Posterior vena cava (tissue), 2 donors: ENCODE measurements at regions not wholly inside any gene's neighbourhood (a gene's known extent, or its start where the extent isn't known, plus 50 kb on each side); places are given as distances from the start of the nearest gene placed in this dataset.
"Not testable (repeated sequence)": the region's sequence is repeated elsewhere in the genome, so short reads cannot be mapped to it uniquely, and the experiment has no call there.

Source experiments
- DNase-seq: peaks from one replicate; pipeline ENCODE4 v3.0.0-alpha.2; 2020; ENCODE audit warnings: low spot score
- intact Hi-C, 2 donors: fragments of 100-400 bp; cut with DNase I; formaldehyde crosslinking; loops; one replicate each; pipeline versions ENCODE4 v1.14.1 to v1.14.2; 2022 to 2023
- donor health status: DM: yes; HTN: yes; CAD: no.
- donor health status: DM: yes; HTN: yes; CAD: no.

DNA sequence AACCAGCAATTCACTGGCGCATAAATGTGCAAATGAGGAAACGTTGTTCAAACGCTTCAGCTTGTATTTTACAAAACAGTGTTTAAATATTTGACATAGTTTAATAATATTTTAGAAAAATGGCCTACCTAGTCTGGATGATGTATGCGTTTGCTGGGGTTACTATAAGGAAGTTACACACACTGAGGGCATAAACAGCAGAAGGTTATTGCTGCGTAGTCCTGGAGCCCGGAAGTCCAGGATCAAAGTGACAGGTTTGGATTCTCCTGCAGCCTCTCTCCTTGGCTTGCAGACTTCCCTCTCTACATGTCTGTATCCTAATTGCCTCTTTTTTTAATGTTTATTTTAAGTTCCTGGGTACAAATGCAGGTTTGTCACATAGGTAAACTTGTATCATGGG is 106.0 kb upstream of the PABPC3 start:
- DNase-seq, intact Hi-C loops: not testable (repeated sequence)

DNA sequence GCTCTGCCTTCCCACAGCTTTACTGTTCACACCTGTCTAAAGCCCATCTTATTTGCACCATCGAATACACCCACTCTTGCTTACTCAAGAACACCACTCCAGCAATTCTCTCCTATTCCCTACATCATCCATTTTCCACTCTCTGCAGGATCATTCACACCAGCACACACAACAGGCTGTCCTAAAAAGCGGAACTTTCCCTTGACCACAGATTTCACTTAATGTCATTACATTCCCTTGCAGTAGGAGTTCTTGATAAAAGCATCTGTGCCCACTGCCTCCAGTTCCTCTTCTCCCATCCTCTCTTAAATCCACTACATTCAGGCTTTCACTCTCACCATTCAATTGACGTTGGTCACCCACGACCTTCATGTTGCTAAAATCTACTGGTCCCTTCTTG is 103.0 kb upstream of the PABPC3 start:
- DNase-seq, intact Hi-C loops: not testable (repeated sequence)

DNA sequence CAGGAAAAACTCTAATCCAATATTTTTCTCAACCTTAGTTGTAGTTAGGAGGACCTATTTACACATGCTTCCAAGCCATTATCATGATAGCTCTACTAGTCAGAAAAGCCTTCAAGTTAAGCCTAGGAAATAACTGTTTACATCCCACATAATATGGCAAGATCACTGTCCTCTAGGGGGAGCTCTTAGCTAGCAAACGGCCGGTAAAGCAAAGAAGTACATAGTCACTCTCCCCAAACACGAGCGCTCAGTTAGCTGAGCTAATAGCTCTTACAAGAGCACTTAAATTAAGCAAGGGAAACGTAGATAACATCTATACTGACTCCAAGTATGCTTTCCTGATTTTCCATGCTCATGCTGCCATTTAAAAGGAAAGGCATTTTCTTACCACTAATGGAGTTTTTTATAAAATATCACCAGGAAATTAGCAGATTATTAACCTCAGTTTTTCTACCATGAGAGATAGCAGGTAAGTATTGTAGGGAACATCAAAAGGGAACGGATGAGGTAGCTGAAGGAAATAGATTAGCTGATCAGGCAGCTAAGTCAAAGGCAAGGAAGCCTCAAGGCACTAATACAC is 100.6 kb upstream of the PABPC3 start:
- DNase-seq = no peak
- intact Hi-C loops = no loop called here

DNA sequence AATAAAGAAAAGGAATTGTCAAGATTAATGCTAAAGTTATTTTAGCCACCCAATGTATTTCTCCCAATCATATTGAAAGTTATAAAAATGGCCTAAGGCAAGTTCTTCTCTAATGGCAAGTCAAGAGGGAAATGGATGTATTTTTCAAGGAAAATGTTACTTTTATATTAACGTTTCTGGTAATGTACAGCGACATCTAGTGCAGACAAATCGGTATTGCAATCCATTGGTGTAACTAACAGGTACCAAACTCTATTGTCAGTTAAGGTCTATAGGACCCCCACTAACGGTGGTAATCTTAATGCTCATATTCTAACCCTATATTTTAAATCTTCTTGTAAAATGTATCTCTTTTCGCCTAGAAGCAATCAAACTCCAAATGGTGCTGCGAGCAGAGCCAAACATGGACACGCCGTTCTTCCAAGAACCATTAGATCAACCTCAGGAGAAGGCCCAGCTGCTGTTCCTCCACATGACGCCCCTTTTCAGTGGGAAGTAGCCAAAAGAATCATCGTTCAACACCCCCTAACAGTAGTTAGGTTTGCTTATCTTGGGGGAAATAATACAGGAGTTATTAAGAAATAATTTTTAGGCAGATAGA is 98.5 kb upstream of the PABPC3 start:
- intact Hi-C loops = no loop called here

DNA sequence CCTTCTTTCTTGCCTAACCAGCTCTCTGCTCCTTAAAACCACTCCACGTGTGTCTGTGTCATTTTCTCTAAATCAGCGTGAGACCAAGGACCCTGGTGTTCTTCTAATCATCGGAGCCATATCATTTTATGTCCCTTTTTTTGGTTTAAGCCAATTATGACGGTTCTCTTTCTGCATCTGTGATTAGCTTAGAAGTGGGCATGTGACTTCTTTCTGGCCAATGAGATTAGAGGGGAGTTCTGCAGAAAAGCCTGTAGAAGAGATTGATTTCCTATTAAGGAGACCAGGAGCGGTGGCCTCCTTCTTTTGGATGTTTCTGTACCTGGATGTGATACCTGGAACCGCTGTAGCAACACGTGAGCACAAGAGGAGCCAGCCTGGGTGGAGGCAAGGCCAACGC is 97.5 kb upstream of the PABPC3 start:
- DNase-seq = no peak
- intact Hi-C loops = no loop called here

More for the DNA sequence above, 98.5 kb upstream of the PABPC3 start:
- no peak for DNase-seq

DNA sequence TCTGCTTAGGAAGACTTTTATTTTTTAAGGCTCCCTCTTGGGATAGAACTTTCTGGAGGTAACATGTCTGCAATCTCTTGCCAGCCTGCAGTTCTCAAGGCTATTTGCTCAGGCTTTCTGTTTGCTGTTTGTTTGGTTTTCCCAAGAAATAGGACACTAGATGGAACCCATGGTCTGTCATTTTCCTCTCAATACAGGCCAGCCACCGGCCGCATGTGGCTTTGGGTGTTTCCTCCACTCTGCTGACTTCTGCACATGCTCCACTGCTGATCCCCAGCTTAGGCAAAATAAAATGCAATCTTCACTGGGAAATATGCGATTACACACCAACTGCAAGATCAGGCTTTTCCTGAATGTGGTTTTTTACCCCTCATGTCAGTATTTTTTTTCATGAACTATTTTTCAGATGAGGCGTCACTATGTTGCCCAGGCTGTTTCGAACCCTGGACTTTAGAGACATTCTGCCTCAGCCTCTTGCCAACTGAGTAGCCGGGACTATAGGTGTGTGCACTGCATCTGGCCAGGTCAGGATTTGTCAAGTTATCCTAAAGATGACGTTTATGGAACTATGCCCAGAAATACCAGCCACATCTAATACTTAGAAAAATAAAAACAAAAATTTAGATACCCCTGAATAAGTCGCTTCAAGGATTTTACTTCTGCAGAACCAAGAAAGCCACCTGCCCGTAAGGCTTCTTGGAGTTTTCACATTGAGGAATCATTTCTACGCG is 94.3 kb upstream of the PABPC3 start:
- DNase-seq = no peak
- intact Hi-C loops = no loop called here

DNA sequence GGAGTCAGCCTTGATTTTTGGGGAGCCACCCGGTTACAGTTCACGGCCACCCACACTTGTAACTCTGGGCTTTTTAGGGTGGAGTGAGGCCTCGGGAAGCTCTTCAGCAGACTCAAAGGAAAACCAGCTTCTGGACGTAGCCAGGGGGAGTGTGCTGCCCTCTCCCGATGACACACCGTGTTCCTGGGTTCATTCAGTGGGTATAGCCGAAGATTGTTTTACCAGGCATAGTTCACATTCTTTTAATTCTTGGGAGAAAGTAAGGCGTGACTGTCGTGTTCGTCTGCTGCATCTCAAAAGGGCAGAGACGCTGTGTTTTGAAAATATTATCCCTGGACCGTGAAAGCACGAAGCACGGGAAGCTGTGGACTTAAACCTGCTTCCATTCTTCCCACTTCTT is 93.6 kb upstream of the PABPC3 start:
- intact Hi-C loops, DNase-seq: not testable (repeated sequence)

DNA sequence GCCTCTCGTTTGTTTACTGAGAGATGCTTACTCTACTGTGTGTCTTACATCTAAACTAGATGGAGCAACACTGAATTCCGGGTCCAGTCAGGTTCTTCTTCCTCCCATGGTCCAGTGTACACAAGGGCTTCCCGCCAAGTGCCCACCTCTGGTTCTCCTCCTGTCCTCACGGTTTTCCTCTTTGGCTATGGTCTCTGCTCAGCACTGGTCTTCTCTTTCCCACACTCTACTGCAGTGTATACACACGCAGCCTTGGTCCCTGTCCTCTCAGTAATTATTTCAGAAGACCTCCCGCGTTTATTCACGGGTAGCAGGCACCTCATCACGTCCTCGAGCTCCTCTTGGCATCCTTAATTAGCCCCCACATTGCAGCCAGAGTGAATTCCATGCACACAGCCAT is 91.4 kb upstream of the PABPC3 start:
- intact Hi-C loops, DNase-seq: not testable (repeated sequence)

DNA sequence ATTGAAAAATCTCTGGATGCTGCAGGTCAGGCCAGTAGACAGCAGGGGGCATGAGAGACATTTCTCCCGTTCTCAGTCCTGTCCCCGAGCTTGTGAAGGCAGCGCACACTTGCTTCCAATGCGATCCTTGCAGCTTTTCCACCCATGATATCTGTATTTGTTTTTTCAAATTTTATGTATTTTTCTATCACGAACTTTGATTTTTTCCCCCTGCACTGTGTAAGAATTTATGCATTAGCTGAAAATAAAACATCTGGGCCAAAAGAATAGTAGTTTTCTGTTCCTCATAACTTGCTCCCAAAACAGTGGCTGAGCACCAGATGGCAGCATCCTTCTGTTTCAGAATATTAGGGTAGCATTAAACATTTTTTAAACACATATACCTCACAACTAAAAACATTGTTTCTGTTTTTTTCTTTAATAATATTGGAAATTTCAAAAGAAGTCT is 90.9 kb upstream of the PABPC3 start:
- intact Hi-C loops, DNase-seq: not testable (repeated sequence)

DNA sequence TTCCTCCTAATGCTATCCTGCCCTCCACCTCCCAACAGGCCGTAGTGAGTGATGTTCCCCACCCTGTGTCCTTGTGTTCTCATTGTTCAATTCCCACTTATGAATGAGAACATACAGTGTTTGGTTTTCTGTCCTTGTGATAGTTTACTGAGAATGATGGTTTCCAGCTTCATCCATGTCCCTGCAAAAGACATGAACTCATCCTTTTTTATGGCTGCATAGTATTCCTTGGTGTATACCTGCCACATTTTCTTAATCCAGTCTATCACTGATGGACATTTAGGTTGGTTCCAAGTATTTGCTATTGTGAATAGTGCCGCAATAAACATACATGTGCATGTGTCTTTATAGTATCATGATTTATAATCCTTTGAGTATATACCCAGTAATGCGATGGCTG is 88.5 kb upstream of the PABPC3 start:
- intact Hi-C loops = not testable (repeated sequence)

DNA sequence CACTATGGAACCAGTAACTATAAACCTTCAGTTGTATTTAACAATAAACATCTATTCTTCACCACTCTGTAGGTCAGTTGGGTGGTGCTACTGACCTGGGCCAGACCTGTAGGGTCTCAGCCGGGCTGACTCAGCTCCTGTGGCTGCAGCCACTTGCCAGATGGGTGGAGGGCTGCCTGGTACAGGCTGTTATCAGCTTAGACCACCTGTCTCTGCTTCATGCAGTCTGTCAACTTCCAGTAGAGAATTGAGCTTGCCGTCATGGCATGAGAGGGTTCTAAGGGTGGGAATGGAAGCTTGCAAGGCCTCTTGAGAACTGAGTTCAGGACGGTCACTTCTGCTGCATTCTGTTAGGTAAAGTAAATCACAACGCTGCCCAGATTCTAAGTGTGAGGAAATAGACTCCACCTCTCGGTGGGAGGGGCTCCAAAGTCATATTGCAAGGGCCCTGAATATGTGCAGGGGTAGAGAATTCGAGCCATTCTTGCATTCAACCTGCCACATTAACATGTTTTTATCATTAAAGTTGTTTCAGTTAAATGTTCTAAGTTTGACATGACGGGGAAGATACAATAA is 81.5 kb upstream of the PABPC3 start:
- DNase-seq, intact Hi-C loops: not testable (repeated sequence)

More for the DNA sequence above, 88.5 kb upstream of the PABPC3 start:
- DNase-seq = not testable (repeated sequence)

DNA sequence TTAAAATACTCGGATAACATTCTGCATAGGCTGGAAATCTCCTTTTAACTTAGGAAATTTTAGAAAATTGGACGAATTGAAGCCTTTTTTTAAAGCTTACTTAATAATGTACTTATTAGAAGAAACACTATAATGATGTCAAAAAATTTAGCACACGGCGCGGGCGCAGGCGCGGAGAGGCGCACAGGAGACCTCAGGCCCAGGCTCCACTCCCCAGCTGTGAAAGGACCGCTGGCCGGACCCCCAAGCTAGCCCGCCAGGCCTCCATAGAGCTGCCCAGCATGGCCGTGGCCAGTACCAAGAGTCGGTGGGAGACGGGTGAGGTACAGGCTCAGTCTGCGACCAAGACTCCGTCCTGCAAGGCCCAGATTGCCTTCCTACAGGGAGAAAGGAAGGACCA is 78.8 kb upstream of the PABPC3 start:
- DNase-seq, intact Hi-C loops: not testable (repeated sequence)

DNA sequence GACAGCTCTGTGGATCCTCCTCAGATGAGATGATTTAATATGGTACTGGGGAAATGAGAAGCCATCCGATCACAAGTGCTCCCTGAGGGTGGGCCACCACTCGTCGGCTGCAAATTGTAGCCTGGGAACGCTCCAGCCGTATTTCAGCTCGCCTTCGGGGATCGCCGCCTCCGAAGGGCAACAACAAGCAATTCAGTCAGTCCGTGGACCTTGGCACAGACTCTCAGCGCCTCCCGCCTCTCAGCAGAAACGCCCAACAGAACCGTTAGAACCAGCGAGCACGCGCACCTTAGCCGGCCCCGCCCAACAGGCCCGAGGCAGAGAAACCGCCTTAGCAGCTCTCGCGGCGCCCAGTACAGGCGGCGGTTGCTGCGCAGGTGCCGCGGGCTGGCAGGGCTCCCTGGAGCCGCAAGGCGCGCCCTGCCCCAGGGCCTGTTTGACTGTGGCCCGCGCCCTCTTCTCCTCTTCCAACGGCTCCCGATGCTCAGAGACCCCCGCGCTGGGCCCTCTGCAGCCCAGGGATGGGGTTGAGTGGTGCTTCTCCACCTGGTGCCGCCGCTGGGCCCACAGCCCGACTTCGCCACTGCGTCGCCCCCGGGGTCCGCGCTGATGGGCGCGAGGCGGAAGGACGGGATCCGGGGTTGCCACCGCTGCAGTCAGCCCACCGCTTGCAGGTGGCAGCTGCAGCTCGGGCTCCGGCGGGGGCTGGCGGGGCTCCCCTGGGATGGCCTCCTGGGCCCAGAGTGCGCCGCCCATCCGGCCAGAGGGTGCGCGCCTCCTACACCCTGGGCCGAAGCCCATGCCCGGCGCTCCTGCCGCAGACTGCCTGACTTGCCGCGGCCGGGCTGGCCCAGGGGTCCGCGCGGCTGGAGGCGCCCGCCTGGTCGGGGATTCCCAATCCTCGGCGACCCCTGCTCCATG is 77.9 kb upstream of the PABPC3 start:
- DNase-seq = not testable (repeated sequence)
- intact Hi-C loops = loop anchor here in 1 of 2 donors (1.0 kb wide), 1 partner anchor 18 kb away; no protein-coding TSS in a partner anchor

DNA sequence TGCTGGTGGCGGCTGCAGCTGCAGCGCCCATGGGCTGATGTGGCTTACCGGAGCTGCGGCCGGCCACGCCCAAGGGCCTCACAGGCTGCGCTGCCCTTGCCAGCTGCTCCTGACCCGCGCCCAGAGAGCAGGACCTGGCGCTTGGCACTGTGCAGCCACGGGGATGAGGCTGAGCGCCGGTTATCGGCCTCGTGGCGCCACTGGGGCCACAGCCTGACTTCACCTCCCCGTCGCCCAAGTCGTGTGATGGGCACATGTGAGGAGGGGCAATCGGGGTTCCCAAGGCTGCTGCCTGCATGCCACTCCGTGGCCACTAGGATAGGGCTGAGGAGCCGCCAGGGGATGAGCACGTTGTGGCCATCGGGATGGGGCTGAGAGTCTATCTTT is 77.2 kb upstream of the PABPC3 start:
- intact Hi-C loops = loop anchor here in 1 of 2 donors (1.0 kb wide), 1 partner anchor 18 kb away; no protein-coding TSS in a partner anchor
- no peak for DNase-seq

DNA sequence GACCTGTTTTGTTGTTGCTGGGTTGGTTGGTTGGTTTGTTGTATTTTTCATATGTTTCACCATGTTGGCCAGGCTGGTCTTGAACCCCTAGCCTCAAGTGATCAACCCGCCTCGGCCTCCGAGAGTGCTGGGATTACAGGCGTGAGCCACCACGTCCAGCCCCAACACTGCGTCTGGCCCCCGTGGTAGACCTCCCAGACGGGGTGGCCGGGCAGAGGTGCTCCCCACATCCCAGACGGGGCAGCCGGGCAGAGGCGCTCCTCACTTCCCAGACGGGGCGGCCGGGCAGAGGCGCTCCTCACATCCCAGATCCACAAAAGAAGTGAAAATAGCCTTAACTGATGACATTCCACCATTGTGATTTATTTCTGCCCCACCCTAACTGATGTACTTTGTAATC is 76.2 kb upstream of the PABPC3 start:
- DNase-seq, intact Hi-C loops: not testable (repeated sequence)

DNA sequence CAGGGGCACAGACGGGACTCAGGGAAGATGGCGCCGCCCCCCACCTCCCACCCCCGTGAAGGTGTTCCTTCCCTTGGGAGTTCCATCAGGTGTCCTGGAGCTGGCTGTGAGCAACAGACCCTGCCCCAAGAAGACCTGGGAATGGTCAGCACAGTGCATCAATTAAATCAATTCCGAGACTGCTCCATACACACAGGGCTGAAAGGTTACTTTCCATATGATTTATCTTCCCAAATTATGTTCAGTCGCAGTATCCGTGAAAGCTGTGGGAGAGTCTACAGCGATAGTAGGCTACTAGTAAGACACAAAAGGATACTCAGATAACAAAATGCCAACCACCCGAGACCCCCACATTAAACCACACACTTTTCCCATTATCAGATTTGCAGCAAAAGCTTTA is 71.8 kb upstream of the PABPC3 start:
- intact Hi-C loops = no loop called here
- DNase-seq = no peak

DNA sequence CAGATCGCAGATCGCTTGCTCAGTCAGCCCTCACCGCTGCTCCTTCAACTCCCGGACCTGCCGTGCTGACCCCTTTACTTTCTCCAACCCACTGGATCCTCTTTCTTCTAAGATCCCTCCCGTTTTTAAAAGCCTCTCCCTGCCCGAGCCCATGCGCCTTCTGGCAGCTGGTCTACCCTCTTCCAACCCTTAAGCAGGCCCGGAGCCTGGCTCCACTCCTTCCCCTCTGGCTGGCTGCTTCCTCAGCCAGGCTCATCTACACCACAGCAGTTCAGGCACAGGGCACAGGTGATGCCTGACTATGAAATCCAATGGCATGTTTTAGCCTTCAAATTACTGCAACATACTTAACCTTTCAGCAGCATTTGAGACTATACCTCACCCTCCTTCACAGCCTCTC is 63.8 kb upstream of the PABPC3 start:
- no peak for DNase-seq
- intact Hi-C loops = no loop called here

DNA sequence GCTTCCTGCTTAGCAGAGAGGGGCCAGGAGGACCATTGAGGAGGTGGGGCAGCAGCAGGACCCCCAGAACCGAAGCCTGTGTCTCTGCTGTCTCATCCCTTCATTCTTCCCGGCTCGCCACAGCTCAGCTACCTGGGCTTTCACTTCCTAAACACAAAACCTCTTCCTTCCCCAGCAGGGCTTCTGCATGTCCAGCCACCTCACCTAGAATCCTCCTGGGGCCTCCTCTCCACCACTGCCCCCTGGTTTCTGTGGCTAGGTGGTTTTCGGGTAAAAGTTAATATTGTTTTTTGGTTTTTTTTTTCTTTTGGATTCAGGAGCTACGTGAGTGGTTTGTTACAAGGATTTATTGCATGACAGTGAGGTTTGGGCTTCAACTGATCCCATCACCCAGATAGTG is 61.8 kb upstream of the PABPC3 start:
- intact Hi-C loops = no loop called here
- no peak for DNase-seq
